PC-3 (cell line): ENCODE measurements at regions not wholly inside any gene's neighbourhood (a gene's known extent, or its start where the extent isn't known, plus 50 kb on each side); places are given as distances from the start of the nearest gene placed in this dataset.

ENCODE experiments used
- ATAC-seq: fragments of 200-7000 bp; cut with Tn5 transposase; 2 replicates; pipeline ENCODE4 v1.9.1; 2020; ENCODE audit warnings: mild to moderate bottlenecking, moderate library complexity
- BruUV-seq: library from RNA; stranded (reverse); fragments of 400-500 nt; replicated peaks from 2 replicates; lab custom pipeline; 2021; lab: Mats Ljungman, UMichigan
- CTCF ChIA-PET: fragments of 300-600 bp; sonication (Branson Sonifier 250); formaldehyde crosslinking; loops from one replicate; lab custom pipeline; 2022; ENCODE audit warnings: antibody characterized with exemption; lab: Charles Lee
- POLR2A ChIA-PET: fragments of 300-600 bp; sonication (Branson Sonifier 250); formaldehyde crosslinking; loops from one replicate; lab custom pipeline; 2022; ENCODE audit warnings: antibody characterized with exemption; ENCODE audit not compliant: unreplicated experiment; lab: Charles Lee
- DNase-seq: peaks from one replicate; pipeline ENCODE4 v3.0.0-alpha.2; 2015
- H2AFZ ChIP-seq: fragments of 300-600 bp; sonication (generic); 2 replicates; pipeline ENCODE4 v1.6.0; 2016; ENCODE audit warnings: antibody characterized with exemption, low read length
- H3F3A ChIP-seq: fragments of 300-600 bp; sonication (generic); one replicate; pipeline ENCODE4 v1.6.0; 2017; ENCODE audit warnings: antibody characterized with exemption, low read length, control low read depth, mild to moderate bottlenecking; ENCODE audit not compliant: unreplicated experiment
- H3K27ac ChIP-seq: fragments of 300-600 bp; sonication (generic); 2 replicates; pipeline ENCODE4 v1.5.1; 2016; ENCODE audit warnings: mild to moderate bottlenecking, low read length
- H3K27me3 ChIP-seq: fragments of 300-600 bp; sonication (generic); 2 replicates; pipeline ENCODE4 v1.6.1; 2016; ENCODE audit warnings: low read length, mixed read lengths
- H3K36me3 ChIP-seq: fragments of 300-600 bp; sonication (generic); 2 replicates; pipeline ENCODE4 v1.6.1; 2016; ENCODE audit warnings: low read depth, mixed run types, low read length, mixed read lengths
- H3K4me1 ChIP-seq: fragments of 300-600 bp; sonication (generic); 2 replicates; pipeline ENCODE4 v1.5.1; 2016; ENCODE audit warnings: low read length; ENCODE audit not compliant: insufficient read depth
- H3K4me2 ChIP-seq: fragments of 300-600 bp; sonication (generic); 2 replicates; pipeline ENCODE4 v1.6.0; 2016; ENCODE audit warnings: low read length
- H3K4me3 ChIP-seq: fragments of 300-600 bp; sonication (generic); 2 replicates; pipeline ENCODE4 v1.5.1; 2016; ENCODE audit warnings: mild to moderate bottlenecking, low read length, mixed read lengths
- H3K79me2 ChIP-seq: fragments of 300-600 bp; sonication (generic); 2 replicates; pipeline ENCODE4 v1.6.1; 2017; ENCODE audit warnings: low read length, mixed read lengths
- H3K9ac ChIP-seq: fragments of 300-600 bp; sonication (generic); 2 replicates; pipeline ENCODE4 v1.6.0; 2016; ENCODE audit warnings: mild to moderate bottlenecking, low read length
- H3K9me2 ChIP-seq: fragments of 300-600 bp; sonication (generic); replicated peaks from 2 replicates; pipeline ENCODE4 v1.6.1; 2016; ENCODE audit warnings: mixed run types, low read length, mixed read lengths
- H3K9me3 ChIP-seq: fragments of 300-600 bp; sonication (generic); 2 replicates; pipeline ENCODE4 v1.6.1; 2016; ENCODE audit warnings: low read length, mixed read lengths
- H4K20me1 ChIP-seq: fragments of 300-600 bp; sonication (generic); 2 replicates; pipeline ENCODE4 v1.6.1; 2016; ENCODE audit warnings: low read length, mixed read lengths
- EZH2 ChIP-seq: fragments of 300-600 bp; sonication (generic); IDR thresholded peaks from one replicate; pipeline ENCODE4 v1.6.1; 2017; ENCODE audit warnings: antibody characterized with exemption, mild to moderate bottlenecking, low read length; ENCODE audit not compliant: unreplicated experiment
- EZH2phosphoT487 ChIP-seq: fragments of 300-600 bp; sonication (generic); IDR thresholded peaks from 2 replicates; pipeline ENCODE4 v1.6.1; 2018; ENCODE audit warnings: mild to moderate bottlenecking, antibody characterized with exemption, low read length, borderline replicate concordance
- intact Hi-C: fragments of 100-400 bp; cut with micrococcal nuclease; formaldehyde crosslinking; loops from 2 replicates; pipeline ENCODE4 v1.9.0; 2023
- TF ChIP-seq, protein P1 (sequence below): fragments of 300-600 bp; sonication (generic); conservative IDR thresholded peaks from 2 replicates; pipeline ENCODE4 v1.5.1; 2017; ENCODE audit warnings: antibody characterized with exemption, low read depth, mild to moderate bottlenecking, low read length

DNA sequence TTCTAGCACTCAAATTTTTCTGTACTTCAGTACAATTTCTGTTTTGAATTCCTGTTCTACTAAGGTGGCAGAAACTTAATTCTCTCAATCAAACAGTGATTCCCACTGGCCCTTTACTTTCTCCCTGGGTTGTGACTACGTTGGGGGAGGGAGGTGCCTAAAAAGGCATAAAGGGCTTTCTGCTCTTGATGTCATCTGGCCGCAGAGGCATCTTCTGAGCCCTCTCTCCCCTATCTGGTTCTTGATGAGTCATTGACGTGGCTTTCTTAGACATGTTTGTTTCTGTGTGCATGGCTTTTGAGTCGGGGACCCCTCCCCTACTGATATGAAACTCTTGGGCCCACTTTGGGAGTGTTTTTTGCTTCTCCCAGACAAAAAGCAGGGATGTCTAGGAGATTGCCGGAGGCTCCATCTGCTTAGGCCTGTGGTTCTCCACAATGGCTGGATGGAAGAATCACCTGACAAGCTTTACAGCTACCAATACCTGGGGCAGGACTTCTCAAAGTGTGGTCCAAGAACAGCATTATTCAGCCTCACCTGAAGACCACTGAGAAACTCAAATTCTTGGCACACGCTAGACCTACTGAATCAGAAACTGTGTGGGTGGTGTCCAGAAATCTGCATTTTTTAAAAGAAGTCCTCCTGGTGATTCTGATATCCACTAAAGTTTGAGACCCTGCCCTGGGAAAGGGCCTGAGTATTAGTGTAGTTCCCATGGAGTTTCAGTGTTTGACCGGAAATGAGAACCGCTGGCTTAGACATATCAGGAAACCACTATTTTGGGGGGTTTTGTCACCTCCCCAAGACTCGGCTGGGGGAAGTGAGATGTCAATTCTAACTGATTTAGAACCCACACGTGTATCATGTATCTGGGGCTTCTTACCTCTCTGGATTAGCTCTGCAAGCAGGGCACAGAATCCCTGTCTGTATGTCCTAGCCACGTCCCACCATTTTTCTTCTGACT, 395.7 kb upstream of the PDE3A start:
- no peak overlapping the region for H3K4me3 ChIP-seq
- intact Hi-C loops, result no loop called here
- H3K9me2 ChIP-seq, result no peaks in the 10 kb centered on the region
- H3F3A ChIP-seq, result no peaks in the 10 kb centered on the region
- no peak for DNase-seq
- ChIA-PET CTCF (no interaction called here), POLR2A (no interaction called here)
- no TSS peak for BruUV-seq
- H2AFZ ChIP-seq, result no peak overlapping the region
- no peak for ATAC-seq
- H3K4me1 ChIP-seq, result no peaks in the 10 kb centered on the region
- H3K4me2 ChIP-seq, result no peak overlapping the region
- no peaks in the 10 kb centered on the region for H3K9me3 ChIP-seq
- H3K36me3 ChIP-seq, result no peaks in the 10 kb centered on the region
- no peak overlapping the region for H3K27ac ChIP-seq
- no peaks in the 10 kb centered on the region for H3K79me2 ChIP-seq
- TF ChIP-seq, protein P1, sequence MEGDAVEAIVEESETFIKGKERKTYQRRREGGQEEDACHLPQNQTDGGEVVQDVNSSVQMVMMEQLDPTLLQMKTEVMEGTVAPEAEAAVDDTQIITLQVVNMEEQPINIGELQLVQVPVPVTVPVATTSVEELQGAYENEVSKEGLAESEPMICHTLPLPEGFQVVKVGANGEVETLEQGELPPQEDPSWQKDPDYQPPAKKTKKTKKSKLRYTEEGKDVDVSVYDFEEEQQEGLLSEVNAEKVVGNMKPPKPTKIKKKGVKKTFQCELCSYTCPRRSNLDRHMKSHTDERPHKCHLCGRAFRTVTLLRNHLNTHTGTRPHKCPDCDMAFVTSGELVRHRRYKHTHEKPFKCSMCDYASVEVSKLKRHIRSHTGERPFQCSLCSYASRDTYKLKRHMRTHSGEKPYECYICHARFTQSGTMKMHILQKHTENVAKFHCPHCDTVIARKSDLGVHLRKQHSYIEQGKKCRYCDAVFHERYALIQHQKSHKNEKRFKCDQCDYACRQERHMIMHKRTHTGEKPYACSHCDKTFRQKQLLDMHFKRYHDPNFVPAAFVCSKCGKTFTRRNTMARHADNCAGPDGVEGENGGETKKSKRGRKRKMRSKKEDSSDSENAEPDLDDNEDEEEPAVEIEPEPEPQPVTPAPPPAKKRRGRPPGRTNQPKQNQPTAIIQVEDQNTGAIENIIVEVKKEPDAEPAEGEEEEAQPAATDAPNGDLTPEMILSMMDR, result no peak
- no peak for TF ChIP-seq EZH2
- TF ChIP-seq EZH2phosphoT487, result no peak
- no peak overlapping the region for H3K9ac ChIP-seq
- no peaks in the 10 kb centered on the region for H4K20me1 ChIP-seq
- no peaks in the 10 kb centered on the region for H3K27me3 ChIP-seq

DNA sequence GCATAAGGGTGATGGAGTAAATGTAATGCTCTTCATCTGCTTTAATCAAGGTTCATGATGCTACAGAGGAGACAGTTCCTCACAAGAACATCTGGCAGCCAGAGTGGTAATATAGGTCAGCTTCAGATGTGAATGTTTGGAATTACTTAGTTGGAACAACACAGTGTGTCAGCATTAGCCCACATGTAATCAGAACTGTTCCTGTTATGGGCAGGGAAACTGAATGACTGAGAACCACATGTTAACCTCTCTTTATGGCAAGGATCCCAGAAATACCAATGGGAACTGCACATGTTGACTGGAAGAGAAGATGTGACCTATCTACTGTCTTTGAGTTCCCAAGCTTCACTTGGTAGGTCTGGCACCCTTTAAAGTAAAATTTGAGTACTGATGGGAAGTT, 390.1 kb upstream of the PDE3A start:
- no peaks in the 10 kb centered on the region for H3F3A ChIP-seq
- no TSS peak for BruUV-seq
- no peak overlapping the region for H3K27ac ChIP-seq
- intact Hi-C loops, result no loop called here
- H3K4me3 ChIP-seq, result no peak overlapping the region
- ChIA-PET CTCF (no interaction called here), POLR2A (no interaction called here)
- H3K4me2 ChIP-seq, result no peak overlapping the region
- H3K9me2 ChIP-seq, result no peaks in the 10 kb centered on the region
- H4K20me1 ChIP-seq, result no peaks in the 10 kb centered on the region
- no peak overlapping the region for H3K9ac ChIP-seq
- H2AFZ ChIP-seq, result no peak overlapping the region
- no peak for ATAC-seq
- no peaks in the 10 kb centered on the region for H3K9me3 ChIP-seq
- TF ChIP-seq EZH2 (no peak), EZH2phosphoT487 (no peak)
- TF ChIP-seq, protein P1, result no peak
- no peaks in the 10 kb centered on the region for H3K27me3 ChIP-seq
- H3K79me2 ChIP-seq, result no peaks in the 10 kb centered on the region
- no peaks in the 10 kb centered on the region for H3K36me3 ChIP-seq
- H3K4me1 ChIP-seq, result no peaks in the 10 kb centered on the region
- peak; percentile 2 for DNase-seq

DNA sequence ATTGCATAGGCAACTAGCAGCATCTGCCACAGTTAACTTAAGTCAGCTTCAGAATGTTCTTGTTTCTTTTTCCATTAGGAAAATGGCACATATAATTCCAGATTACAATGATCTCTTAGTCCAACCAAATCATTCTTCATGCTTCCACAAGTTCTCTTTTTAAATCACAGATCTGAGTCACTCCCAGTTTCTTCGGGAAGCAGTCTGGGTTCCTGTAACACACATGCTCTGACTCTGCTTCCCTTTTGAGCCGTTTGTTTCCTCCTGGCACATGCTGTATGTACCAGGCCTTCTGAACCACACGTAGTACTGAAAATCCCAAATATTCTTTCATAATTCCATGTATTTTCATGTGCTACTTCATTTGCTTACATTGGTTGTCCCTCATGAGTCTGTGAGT, 388.8 kb upstream of the PDE3A start:
- H3K36me3 ChIP-seq, result no peaks in the 10 kb centered on the region
- no peak overlapping the region for H2AFZ ChIP-seq
- H3K4me2 ChIP-seq, result no peak overlapping the region
- no peaks in the 10 kb centered on the region for H3K9me2 ChIP-seq
- H3K4me1 ChIP-seq, result no peaks in the 10 kb centered on the region
- TF ChIP-seq, protein P1, result no peak
- TF ChIP-seq EZH2, result no peak
- no peak for TF ChIP-seq EZH2phosphoT487
- no peak for ATAC-seq
- BruUV-seq, result no TSS peak
- ChIA-PET CTCF (no interaction called here), POLR2A (no interaction called here)
- H3K4me3 ChIP-seq, result no peak overlapping the region
- no peaks in the 10 kb centered on the region for H3K9me3 ChIP-seq
- H3F3A ChIP-seq, result no peaks in the 10 kb centered on the region
- no peaks in the 10 kb centered on the region for H3K27me3 ChIP-seq
- H3K79me2 ChIP-seq, result no peaks in the 10 kb centered on the region
- H3K27ac ChIP-seq, result no peak overlapping the region
- H4K20me1 ChIP-seq, result no peaks in the 10 kb centered on the region
- intact Hi-C loops, result no loop called here
- DNase-seq, result no peak
- H3K9ac ChIP-seq, result no peak overlapping the region
